SK-N-MC (cell line): ENCODE measurements at regions not wholly inside any gene's neighbourhood (a gene's known extent, or its start where the extent isn't known, plus 50 kb on each side); places are given as distances from the start of the nearest gene placed in this dataset.

ENCODE experiments used
- EZH2 ChIP-seq: fragments of 200-600 bp; sonication (generic); IDR thresholded peaks from one replicate; pipeline ENCODE4 v1.6.1; 2017; ENCODE audit warnings: antibody characterized with exemption
- POLR2AphosphoS5 ChIP-seq: IDR thresholded peaks from 2 replicates; pipeline ENCODE4 v1.6.1; 2012; ENCODE audit warnings: mild to moderate bottlenecking, low read depth, low read length, borderline replicate concordance

- TF ChIP-seq POLR2AphosphoS5: no peak
- no peak for TF ChIP-seq EZH2
These were observed 223.8 kb downstream of the VRK1 start for GRCh38 chr14:97021001-97021400.
